ENCODE measurements at regions not wholly inside any gene's neighbourhood (a gene's known extent, or its start where the extent isn't known, plus 50 kb on each side); places are given as distances from the start of the nearest gene placed in this dataset.

DNA sequence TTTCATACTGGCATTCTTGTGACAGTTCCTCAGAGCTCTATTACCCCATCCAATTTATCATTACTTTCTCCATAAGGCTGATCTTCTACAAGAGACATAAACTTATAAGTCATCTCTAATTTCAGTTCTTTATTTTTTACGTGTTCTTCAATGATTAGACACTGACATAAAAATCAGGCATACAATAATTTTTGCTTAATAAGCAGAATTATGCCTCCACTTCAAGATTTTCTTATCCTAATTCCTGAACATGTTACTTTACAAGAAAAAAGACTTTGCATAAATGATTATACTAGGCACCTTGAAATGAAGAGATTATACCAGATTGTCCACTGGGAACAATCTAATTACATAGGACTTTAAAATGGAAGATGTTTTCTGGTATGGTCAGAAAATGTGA, 1304.5 kb upstream of the SLC39A10 start (continued):
- TF ChIP-seq, protein P1, sequence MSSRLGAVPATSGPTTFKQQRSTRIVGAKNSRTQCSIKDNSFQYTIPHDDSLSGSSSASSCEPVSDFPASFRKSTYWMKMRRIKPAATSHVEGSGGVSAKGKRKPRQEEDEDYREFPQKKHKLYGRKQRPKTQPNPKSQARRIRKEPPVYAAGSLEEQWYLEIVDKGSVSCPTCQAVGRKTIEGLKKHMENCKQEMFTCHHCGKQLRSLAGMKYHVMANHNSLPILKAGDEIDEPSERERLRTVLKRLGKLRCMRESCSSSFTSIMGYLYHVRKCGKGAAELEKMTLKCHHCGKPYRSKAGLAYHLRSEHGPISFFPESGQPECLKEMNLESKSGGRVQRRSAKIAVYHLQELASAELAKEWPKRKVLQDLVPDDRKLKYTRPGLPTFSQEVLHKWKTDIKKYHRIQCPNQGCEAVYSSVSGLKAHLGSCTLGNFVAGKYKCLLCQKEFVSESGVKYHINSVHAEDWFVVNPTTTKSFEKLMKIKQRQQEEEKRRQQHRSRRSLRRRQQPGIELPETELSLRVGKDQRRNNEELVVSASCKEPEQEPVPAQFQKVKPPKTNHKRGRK (CRISPR knock-in tag; IDR thresholded peaks at IDR 0.05; ENCODE audit: borderline replicate concordance), result no peak
- TF ChIP-seq ZNF138 (CRISPR knock-in tag; conservative IDR thresholded peaks at IDR 0.05), result no peak

DNA sequence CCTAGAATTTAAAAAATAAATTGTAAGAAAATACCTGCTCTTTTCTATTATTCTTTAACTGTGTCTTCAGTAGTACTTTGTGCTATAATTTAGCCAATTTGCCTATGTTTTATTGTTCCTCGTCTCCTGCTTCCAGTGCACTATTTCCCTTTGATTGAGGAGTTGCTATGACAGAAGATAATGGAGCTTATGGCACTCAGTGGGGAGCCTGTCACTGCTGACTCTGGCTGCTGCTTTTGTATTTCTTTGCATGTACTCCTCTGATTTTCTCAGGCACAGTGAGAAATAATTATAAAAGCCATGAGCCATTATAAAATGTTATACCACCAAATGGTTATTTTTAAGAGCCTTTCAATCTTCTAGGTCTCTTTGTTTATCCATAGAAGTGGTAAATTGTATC, 1310.8 kb upstream of the SLC39A10 start:
- Mint-ChIP-seq H3K27ac (no peak overlapping the region), H3K4me3 (no peak overlapping the region), H3K36me3 (no peaks in the 10 kb centered on the region), H3K4me1 (no peaks in the 10 kb centered on the region), H3K27me3 (ENCODE audit: low read depth) (no peaks in the 10 kb centered on the region), H3K9me3 (no peaks in the 10 kb centered on the region)
- ChIA-PET CTCF (no interaction called here), POLR2A (no interaction called here)
- no peak for TF ChIP-seq E2F4 (CRISPR knock-in tag; IDR thresholded peaks at IDR 0.05; ENCODE audit: borderline replicate concordance, low read depth)
- TF ChIP-seq, protein P2, sequence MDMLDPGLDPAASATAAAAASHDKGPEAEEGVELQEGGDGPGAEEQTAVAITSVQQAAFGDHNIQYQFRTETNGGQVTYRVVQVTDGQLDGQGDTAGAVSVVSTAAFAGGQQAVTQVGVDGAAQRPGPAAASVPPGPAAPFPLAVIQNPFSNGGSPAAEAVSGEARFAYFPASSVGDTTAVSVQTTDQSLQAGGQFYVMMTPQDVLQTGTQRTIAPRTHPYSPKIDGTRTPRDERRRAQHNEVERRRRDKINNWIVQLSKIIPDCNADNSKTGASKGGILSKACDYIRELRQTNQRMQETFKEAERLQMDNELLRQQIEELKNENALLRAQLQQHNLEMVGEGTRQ (CRISPR knock-in tag; IDR thresholded peaks at IDR 0.05), result no peak
- no peak for TF ChIP-seq USF1 (CRISPR knock-in tag; IDR thresholded peaks at IDR 0.05)
- no peak for TF ChIP-seq MXD4 (CRISPR knock-in tag; IDR thresholded peaks at IDR 0.05; ENCODE audit: borderline replicate concordance)
- DNase-seq (ENCODE audit: low spot score), result no peak
- no peak for ATAC-seq

GRCh38 chr2:194345347-194345746, 1311.7 kb upstream of the SLC39A10 start:
- Mint-ChIP-seq H3K27ac (no peak overlapping the region), H3K9me3 (no peaks in the 10 kb centered on the region), H3K27me3 (ENCODE audit: low read depth) (no peaks in the 10 kb centered on the region), H3K36me3 (no peaks in the 10 kb centered on the region), H3K4me1 (no peaks in the 10 kb centered on the region), H3K4me3 (no peak overlapping the region)
- ChIA-PET POLR2A (no interaction called here), CTCF (no interaction called here)
- ATAC-seq (no peak), DNase-seq (ENCODE audit: low spot score) (no peak)
- TF ChIP-seq, protein P3, sequence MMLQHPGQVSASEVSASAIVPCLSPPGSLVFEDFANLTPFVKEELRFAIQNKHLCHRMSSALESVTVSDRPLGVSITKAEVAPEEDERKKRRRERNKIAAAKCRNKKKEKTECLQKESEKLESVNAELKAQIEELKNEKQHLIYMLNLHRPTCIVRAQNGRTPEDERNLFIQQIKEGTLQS (CRISPR knock-in tag; conservative IDR thresholded peaks at IDR 0.05), result no peak

- H3K36me3 Mint-ChIP-seq, result no peaks in the 10 kb centered on the region
- CTCF ChIA-PET, result no interaction called here
- no peak overlapping the region for H3K4me3 Mint-ChIP-seq
- no peaks in the 10 kb centered on the region for H3K9me3 Mint-ChIP-seq
- DNase-seq (ENCODE audit: low spot score), result no peak
- POLR2A ChIA-PET, result no interaction called here
- no peak for TF ChIP-seq RELA (CRISPR knock-in tag; IDR thresholded peaks at IDR 0.05; ENCODE audit: borderline replicate concordance)
- no peak for TF ChIP-seq NFATC4 (CRISPR knock-in tag; IDR thresholded peaks at IDR 0.05)
- TF ChIP-seq, protein P4, sequence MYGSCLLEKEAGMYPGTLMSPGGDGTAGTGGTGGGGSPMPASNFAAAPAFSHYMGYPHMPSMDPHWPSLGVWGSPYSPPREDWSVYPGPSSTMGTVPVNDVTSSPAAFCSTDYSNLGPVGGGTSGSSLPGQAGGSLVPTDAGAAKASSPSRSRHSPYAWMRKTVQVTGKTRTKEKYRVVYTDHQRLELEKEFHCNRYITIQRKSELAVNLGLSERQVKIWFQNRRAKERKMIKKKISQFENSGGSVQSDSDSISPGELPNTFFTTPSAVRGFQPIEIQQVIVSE (CRISPR knock-in tag; IDR thresholded peaks at IDR 0.05; ENCODE audit: borderline replicate concordance), result no peak
- TF ChIP-seq RORB (CRISPR knock-in tag; IDR thresholded peaks at IDR 0.05), result no peak
- TF ChIP-seq TP53 (CRISPR knock-in tag; IDR thresholded peaks at IDR 0.05), result no peak
- TF ChIP-seq ZNF396 (CRISPR knock-in tag; IDR thresholded peaks at IDR 0.05; ENCODE audit: borderline replicate concordance), result no peak
- TF ChIP-seq ZNF425 (CRISPR knock-in tag; conservative IDR thresholded peaks at IDR 0.05), result no peak
- TF ChIP-seq, protein P3 (CRISPR knock-in tag; conservative IDR thresholded peaks at IDR 0.05), result no peak
- no peak for TF ChIP-seq CREB1 (CRISPR knock-in tag; IDR thresholded peaks at IDR 0.05)
- no peak for TF ChIP-seq ZNF121 (CRISPR knock-in tag; IDR thresholded peaks at IDR 0.05)
- no peak overlapping the region for H3K27ac Mint-ChIP-seq
- no peaks in the 10 kb centered on the region for H3K27me3 Mint-ChIP-seq (ENCODE audit: low read depth)
- ATAC-seq, result no peak
- H3K4me1 Mint-ChIP-seq, result no peaks in the 10 kb centered on the region
These were observed 1313.9 kb upstream of the SLC39A10 start for GRCh38 chr2:194343167-194343566.

All from WTC11 (cell line).